Gastrocnemius medialis (tissue), 4 donors: ENCODE measurements at regions not wholly inside any gene's neighbourhood (a gene's known extent, or its start where the extent isn't known, plus 50 kb on each side); places are given as distances from the start of the nearest gene placed in this dataset.

Experiments
- ATAC-seq, 2 donors: fragments of 150-250 bp; one replicate each; pipeline ENCODE4 v1.9.1; 2016
- DNase-seq, 2 donors: peaks; one replicate each; pipeline ENCODE4 v3.0.0-alpha.2; 2019
- H3K27ac ChIP-seq, 4 donors: fragments of 200-600 bp; sonication (generic); 1 replicate in 1 of 4; 2 replicates in 3 of 4; pipeline ENCODE4 v1.5.1; 2016 to 2018; ENCODE audit warnings: mild to moderate bottlenecking in 2 of 4, moderate library complexity in 1 of 4
- H3K27me3 ChIP-seq, 3 donors: fragments of 200-600 bp; sonication (generic) in 2 of 3; 1 replicate in 1 of 3; 2 replicates in 2 of 3; pipeline versions ENCODE4 v1.5.1 to v1.6.0; 2016 to 2019; ENCODE audit warnings: mild to moderate bottlenecking in 1 of 3, moderate library complexity in 1 of 3
- H3K36me3 ChIP-seq, 2 donors: fragments of 200-600 bp; sonication (generic) in 1 of 2; one replicate each; pipeline ENCODE4 v1.5.1; 2017 to 2018
- H3K4me1 ChIP-seq, 2 donors: fragments of 200-600 bp; sonication (generic) in 1 of 2; one replicate each; pipeline ENCODE4 v1.5.1; 2016 to 2017; ENCODE audit warnings: mild to moderate bottlenecking in 2 of 2
- H3K4me3 ChIP-seq, 4 donors: fragments of 200-600 bp; sonication (generic) in 3 of 4; 1 replicate in 1 of 4; 2 replicates in 3 of 4; pipeline ENCODE4 v1.5.1; 2016 to 2019; ENCODE audit warnings: mild to moderate bottlenecking in 2 of 4
- H3K9me3 ChIP-seq, 3 donors: fragments of 200-600 bp; sonication (generic) in 2 of 3; 1 replicate in 1 of 3; 2 replicates in 2 of 3; pipeline ENCODE4 v1.5.1; 2016 to 2019
- CTCF ChIP-seq, 5 experiments: fragments of 450-650 bp in 3 of 5; fragments of 200-600 bp in 2 of 5; sonication (generic) in 2 of 5; IDR thresholded peaks in 4 of 5; conservative IDR thresholded peaks in 1 of 5; 1 replicate in 4 of 5; 2 replicates in 1 of 5; pipeline ENCODE4 v1.5.1; 2016 to 2019; ENCODE audit warnings: antibody characterized with exemption in 5 of 5, mild to moderate bottlenecking in 3 of 5, moderate library complexity in 3 of 5
- POLR2A ChIP-seq, 2 donors: fragments of 450-650 bp; IDR thresholded peaks; one replicate each; pipeline ENCODE4 v1.6.1; 2017; ENCODE audit warnings: antibody characterized with exemption in 2 of 2, mild to moderate bottlenecking in 2 of 2, moderate library complexity in 2 of 2
- in situ Hi-C, 4 donors: fragments of 200-750 bp; cut with MboI; loops; one replicate each; pipeline versions ENCODE4 v1.15.0 to v1.8.0; 2017; ENCODE audit warnings: low sequenced_read_pairs in 4 of 4
- intact Hi-C: fragments of 100-400 bp; cut with DNase I; formaldehyde crosslinking; loops from one replicate; pipeline ENCODE4 v1.15.1; 2023; ENCODE audit warnings: low total_unique reads

GRCh38 chr10:58109731-58110130, 158.0 kb downstream of the IPMK start:
- in situ Hi-C loops, result no loop called here
- no peaks in the 10 kb centered on the region for H3K36me3 ChIP-seq
- H3K27ac ChIP-seq, result no peak overlapping the region
- H3K27me3 ChIP-seq, result no peaks in the 10 kb centered on the region
- TF ChIP-seq POLR2A (IDR thresholded peaks at IDR 0.05), result no peak
- no peak for TF ChIP-seq CTCF (IDR thresholded peaks at IDR 0.05 in 4 of 5, conservative IDR thresholded peaks at IDR 0.05 in 1 of 5)
- ATAC-seq (no peak), DNase-seq (no peak)
- intact Hi-C loops, result no loop called here
- no peaks in the 10 kb centered on the region for H3K9me3 ChIP-seq
- H3K4me1 ChIP-seq, result no peaks in the 10 kb centered on the region
- H3K4me3 ChIP-seq, result no peak overlapping the region

- Histone ChIP-seq H3K4me1 (no peaks in the 10 kb centered on the region), H3K27ac (no peak overlapping the region), H3K36me3 (no peaks in the 10 kb centered on the region), H3K27me3 (no peaks in the 10 kb centered on the region), H3K4me3 (no peak overlapping the region), H3K9me3 (no peaks in the 10 kb centered on the region)
- in situ Hi-C loops (no loop called here), intact Hi-C loops (no loop called here)
- ATAC-seq (no peak), DNase-seq (no peak)
- TF ChIP-seq CTCF (IDR thresholded peaks at IDR 0.05 in 4 of 5, conservative IDR thresholded peaks at IDR 0.05 in 1 of 5) (no peak), POLR2A (IDR thresholded peaks at IDR 0.05) (no peak)
Measured at GRCh38 chr10:58107506-58107905, 160.2 kb downstream of the IPMK start.

DNA sequence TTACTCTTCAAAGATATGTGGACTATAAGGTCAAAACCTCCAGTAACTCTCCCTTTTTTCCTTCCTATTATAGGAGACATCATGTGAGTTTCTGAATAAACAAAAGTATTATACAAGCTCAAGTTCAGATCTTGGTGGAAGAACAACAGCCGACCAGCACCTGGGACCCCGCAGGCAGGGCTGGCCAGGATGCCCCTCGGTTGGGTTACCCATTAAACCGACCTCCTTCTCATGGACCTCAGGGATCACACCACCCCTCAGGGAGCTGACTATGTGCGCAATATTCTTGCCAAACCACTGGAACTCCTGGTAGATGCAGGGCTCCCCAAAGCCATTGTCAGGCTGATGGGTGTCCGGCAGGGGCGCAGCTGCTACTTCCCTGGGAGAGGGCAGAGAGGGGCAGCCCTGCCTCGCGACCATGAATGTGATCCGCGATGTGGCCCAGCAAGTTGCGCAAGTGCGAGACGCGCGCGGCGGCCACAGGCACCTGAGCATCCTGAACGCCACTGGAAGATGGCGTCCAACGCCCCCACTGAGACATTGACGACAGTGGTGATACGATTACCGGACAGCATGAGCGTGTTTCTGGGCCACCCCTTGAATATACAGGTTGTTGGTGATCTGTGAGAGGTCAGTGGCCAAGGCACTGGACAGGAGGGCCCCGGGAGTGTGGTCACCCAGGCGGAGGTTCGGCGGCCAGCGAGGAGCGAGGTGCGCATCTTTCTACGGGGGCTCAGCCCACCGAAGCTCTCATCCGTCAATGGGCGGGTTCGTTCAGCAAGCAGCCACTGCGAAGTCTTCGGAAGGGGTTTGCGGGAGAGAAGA, 161.3 kb downstream of the IPMK start:
- DNase-seq (no peak), ATAC-seq (no peak)
- no peak overlapping the region for H3K27ac ChIP-seq
- H3K27me3 ChIP-seq, result no peaks in the 10 kb centered on the region
- H3K36me3 ChIP-seq, result no peaks in the 10 kb centered on the region
- no peak overlapping the region for H3K4me3 ChIP-seq
- H3K4me1 ChIP-seq, result no peaks in the 10 kb centered on the region
- in situ Hi-C loops, result no loop called here
- no peaks in the 10 kb centered on the region for H3K9me3 ChIP-seq
- intact Hi-C loops, result no loop called here
- TF ChIP-seq CTCF (IDR thresholded peaks at IDR 0.05 in 4 of 5, conservative IDR thresholded peaks at IDR 0.05 in 1 of 5) (no peak), POLR2A (IDR thresholded peaks at IDR 0.05) (no peak)

GRCh38 chr10:58104351-58104751, 163.3 kb downstream of the IPMK start:
- H3K27me3 ChIP-seq, result no peaks in the 10 kb centered on the region
- ATAC-seq (no peak), DNase-seq (no peak)
- intact Hi-C loops, result no loop called here
- no peaks in the 10 kb centered on the region for H3K36me3 ChIP-seq
- no peaks in the 10 kb centered on the region for H3K9me3 ChIP-seq
- TF ChIP-seq CTCF (IDR thresholded peaks at IDR 0.05 in 4 of 5, conservative IDR thresholded peaks at IDR 0.05 in 1 of 5) (no peak), POLR2A (IDR thresholded peaks at IDR 0.05) (no peak)
- in situ Hi-C loops, result no loop called here
- H3K27ac ChIP-seq, result no peak overlapping the region
- no peaks in the 10 kb centered on the region for H3K4me1 ChIP-seq
- no peak overlapping the region for H3K4me3 ChIP-seq

- intact Hi-C loops, result no loop called here
- no peaks in the 10 kb centered on the region for H3K9me3 ChIP-seq
- H3K4me1 ChIP-seq, result no peaks in the 10 kb centered on the region
- in situ Hi-C loops, result no loop called here
- TF ChIP-seq POLR2A (IDR thresholded peaks at IDR 0.05) (no peak), CTCF (IDR thresholded peaks at IDR 0.05 in 4 of 5, conservative IDR thresholded peaks at IDR 0.05 in 1 of 5) (no peak)
- ATAC-seq, result no peak
- DNase-seq, result no peak
- H3K4me3 ChIP-seq, result no peak overlapping the region
- no peaks in the 10 kb centered on the region for H3K27me3 ChIP-seq
- no peak overlapping the region for H3K27ac ChIP-seq
- no peaks in the 10 kb centered on the region for H3K36me3 ChIP-seq
Measured at GRCh38 chr10:58102897-58103296, 164.8 kb downstream of the IPMK start.
